Activated T-cell treated with anti-CD3 and anti-CD28 coated beads, Interleukin-2, amount 50 U/mL, for 72 hours (primary cell): ENCODE measurements at regions not wholly inside any gene's neighbourhood (a gene's known extent, or its start where the extent isn't known, plus 50 kb on each side); places are given as distances from the start of the nearest gene placed in this dataset.
A peak's percentile ranks its signal among the peaks of the same experiment; 100 is the strongest.
"Not testable (repeated sequence)": the region's sequence is repeated elsewhere in the genome, so short reads cannot be mapped to it uniquely, and the experiment has no call there.

Experiments used
- ATAC-seq, 2 donors: fragments of 150-1000 bp; cut with Tn5 transposase; replicated peaks in 1 of 2; 2 replicates each; pipeline ENCODE4 v1.10.0; 2021; ENCODE audit warnings: moderate library complexity in 2 of 2, mild to moderate bottlenecking in 1 of 2
- DNase-seq, 2 donors: peaks; one replicate each; pipeline ENCODE4 v3.0.0; 2021 to 2022; ENCODE audit warnings: mixed read lengths in 1 of 2
- H3K27ac Mint-ChIP-seq: one replicate; pipeline ENCODE4 v1.8.0; 2022; ENCODE audit warnings: mild to moderate bottlenecking, moderate library complexity, mixed read lengths
- H3K27me3 Mint-ChIP-seq: one replicate; pipeline ENCODE4 v1.8.0; 2022; ENCODE audit warnings: low read depth, mixed read lengths
- H3K36me3 Mint-ChIP-seq, 2 donors: one replicate each; pipeline ENCODE4 v1.8.0; 2022; ENCODE audit warnings: mixed read lengths in 2 of 2, mild to moderate bottlenecking in 1 of 2; ENCODE audit not compliant: insufficient read depth in 2 of 2
- H3K4me1 Mint-ChIP-seq: one replicate; pipeline ENCODE4 v1.8.0; 2022; ENCODE audit warnings: low read depth, mixed read lengths
- H3K4me3 Mint-ChIP-seq, 2 donors: one replicate each; pipeline ENCODE4 v1.8.0; 2022; ENCODE audit warnings: mild to moderate bottlenecking in 2 of 2, mixed read lengths in 2 of 2, moderate library complexity in 2 of 2
- H3K9me3 Mint-ChIP-seq, 2 donors: one replicate each; pipeline ENCODE4 v1.8.0; 2022; ENCODE audit warnings: mixed read lengths in 2 of 2

DNA sequence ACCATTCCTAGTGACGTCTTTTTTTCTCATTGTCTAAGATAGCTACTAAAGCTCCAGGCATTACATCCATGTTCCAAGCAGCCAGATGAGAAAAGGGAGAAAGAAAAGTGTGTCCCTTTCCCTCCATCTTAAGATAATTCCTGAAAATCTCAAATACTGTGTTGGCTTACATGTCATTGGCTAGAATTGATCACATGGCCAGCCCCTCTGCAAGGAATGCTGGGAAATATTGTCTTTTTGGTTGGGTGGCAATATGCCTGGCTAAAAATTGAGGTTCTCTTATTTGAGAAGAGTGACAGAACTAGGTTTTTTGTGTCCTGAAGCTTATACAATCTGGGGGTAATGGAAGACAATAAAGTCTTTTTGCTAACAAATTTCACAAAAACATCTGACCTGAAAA lies 264.3 kb downstream of the RPAP3 start:
- H3K4me1 Mint-ChIP-seq: no peaks in the 10 kb centered on the region
- no peaks in the 10 kb centered on the region for H3K27me3 Mint-ChIP-seq
- DNase-seq: no peak
- H3K36me3 Mint-ChIP-seq: peaks cover 13 to 14% of the 10 kb centered on the region in 2 donors
- H3K9me3 Mint-ChIP-seq: peaks cover 19 to 25% of the 10 kb centered on the region in 2 donors
- H3K4me3 Mint-ChIP-seq: no peak overlapping the region
- H3K27ac Mint-ChIP-seq: no peak overlapping the region
- ATAC-seq: no peak

DNA sequence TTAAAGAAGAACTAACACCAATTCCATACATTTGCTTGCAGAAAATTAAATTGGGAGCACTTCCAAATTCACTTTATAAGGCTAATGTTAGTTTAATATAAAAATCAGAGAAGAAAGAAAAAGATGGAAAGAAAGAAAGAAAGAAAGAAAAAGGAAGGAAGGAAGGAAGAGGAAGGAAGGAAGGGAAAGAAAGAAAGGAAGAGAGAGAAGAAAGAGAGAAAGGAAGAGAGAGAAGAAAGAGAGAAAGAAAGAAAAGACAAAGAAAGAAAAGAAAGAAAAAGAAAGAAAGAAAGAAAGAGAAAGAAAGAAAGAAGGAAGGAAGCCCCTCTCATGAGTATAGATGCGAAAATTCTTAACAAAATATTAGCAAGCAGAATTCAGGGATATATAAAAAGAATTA lies 267.7 kb downstream of the RPAP3 start:
- Mint-ChIP-seq H3K9me3 (peaks cover 18 to 19% of the 10 kb centered on the region in 2 donors), H3K27me3 (no peaks in the 10 kb centered on the region), H3K36me3 (peaks cover 10 to 18% of the 10 kb centered on the region in 2 donors), H3K4me1 (peaks cover 11% of the 10 kb centered on the region), H3K4me3 (no peak overlapping the region), H3K27ac (no peak overlapping the region)
- no peak for DNase-seq
- ATAC-seq: no peak

DNA sequence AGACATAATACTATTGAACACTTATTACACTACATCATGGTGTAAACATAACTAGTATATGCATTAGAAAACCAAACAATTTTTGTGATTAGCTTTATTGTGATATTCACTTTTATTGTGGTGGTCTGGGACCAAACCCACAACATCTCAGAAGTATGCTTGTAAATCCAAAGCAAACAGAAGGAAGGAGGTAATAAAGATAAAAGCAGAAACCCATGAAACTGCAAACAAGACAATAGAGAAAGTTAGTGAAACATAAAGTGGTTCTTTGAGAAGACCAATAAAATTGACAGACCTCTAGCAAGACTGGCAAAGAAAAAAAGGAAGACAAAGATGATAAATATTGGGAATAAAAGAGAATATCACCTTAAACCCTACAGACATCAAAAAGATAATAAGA lies 268.3 kb downstream of the RPAP3 start:
- Mint-ChIP-seq H3K36me3 (peaks cover 4 to 12% of the 10 kb centered on the region in 2 donors), H3K4me1 (peaks cover 11% of the 10 kb centered on the region)

DNA sequence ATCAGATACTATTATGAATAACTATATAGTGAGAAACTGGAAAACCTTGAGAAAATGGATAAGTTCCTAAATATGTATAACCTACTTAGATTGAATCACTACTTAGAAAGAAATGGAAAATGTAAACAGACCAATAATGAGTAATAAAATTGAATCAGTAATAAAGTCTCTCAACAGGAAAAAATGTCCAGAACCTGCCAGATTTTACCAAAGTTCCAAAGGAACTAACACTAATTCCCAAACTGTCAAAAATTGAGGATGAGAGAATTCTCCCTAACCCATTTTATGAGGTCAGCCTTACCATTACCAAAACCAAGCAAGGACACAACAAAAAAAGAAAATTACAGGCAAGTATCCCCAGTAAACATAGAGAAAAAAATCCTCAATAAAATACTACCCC lies 272.0 kb downstream of the RPAP3 start:
- H3K9me3 Mint-ChIP-seq: peaks cover 10 to 12% of the 10 kb centered on the region in 2 donors
- peaks cover 11% of the 10 kb centered on the region for H3K4me1 Mint-ChIP-seq
- DNase-seq (no peak), ATAC-seq (no peak)
- H3K27ac Mint-ChIP-seq: no peak overlapping the region
- no peaks in the 10 kb centered on the region for H3K27me3 Mint-ChIP-seq
- H3K36me3 Mint-ChIP-seq: peaks cover 7 to 15% of the 10 kb centered on the region in 2 donors
- H3K4me3 Mint-ChIP-seq: no peak overlapping the region

More for the DNA sequence above, 268.3 kb downstream of the RPAP3 start:
- ATAC-seq (no peak), DNase-seq (no peak)
- Mint-ChIP-seq H3K27me3 (no peaks in the 10 kb centered on the region), H3K9me3 (peaks cover 12 to 13% of the 10 kb centered on the region in 2 donors), H3K27ac (no peak overlapping the region), H3K4me3 (no peak overlapping the region)

DNA sequence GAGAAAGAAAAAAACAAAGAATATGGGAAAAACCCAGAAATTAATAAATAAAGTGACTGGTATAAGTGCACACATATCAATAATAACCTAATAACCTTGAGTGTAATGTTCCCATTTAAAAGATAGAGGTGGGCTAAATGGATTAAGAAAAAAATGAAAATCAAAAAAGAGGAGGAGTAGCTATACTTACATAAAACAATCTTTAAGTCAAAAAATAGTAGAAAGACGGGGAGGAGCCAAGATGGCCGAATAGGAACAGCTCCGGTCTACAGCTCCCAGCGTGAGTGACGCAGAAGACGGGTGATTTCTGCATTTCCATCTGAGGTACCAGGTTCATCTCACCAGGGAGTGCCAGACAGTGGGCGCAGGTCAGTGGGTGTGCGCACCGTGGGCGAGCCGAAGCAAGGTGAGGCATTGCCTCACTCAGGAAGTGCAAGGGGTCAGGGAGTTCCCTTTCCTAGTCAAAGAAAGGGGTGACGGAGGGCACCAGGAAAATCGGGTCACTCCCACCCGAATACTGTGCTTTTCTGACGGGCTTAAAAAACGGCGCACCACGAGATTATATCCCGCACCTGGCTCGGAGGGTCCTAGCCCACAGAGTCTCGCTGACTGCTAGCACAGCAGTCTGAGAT lies 279.0 kb downstream of the RPAP3 start:
- peak in 1 of 2 donors; percentile 26 for DNase-seq
- Mint-ChIP-seq H3K36me3 (peaks cover 3 to 10% of the 10 kb centered on the region in 2 donors), H3K9me3 (peaks cover 2 to 15% of the 10 kb centered on the region in 2 donors), H3K4me1 (peaks cover 17% of the 10 kb centered on the region), H3K4me3 (peak overlapping the region; percentile 71 to 85), H3K27ac (peak overlapping the region; percentile 85)
- ATAC-seq, H3K27me3 Mint-ChIP-seq: not testable (repeated sequence)

DNA sequence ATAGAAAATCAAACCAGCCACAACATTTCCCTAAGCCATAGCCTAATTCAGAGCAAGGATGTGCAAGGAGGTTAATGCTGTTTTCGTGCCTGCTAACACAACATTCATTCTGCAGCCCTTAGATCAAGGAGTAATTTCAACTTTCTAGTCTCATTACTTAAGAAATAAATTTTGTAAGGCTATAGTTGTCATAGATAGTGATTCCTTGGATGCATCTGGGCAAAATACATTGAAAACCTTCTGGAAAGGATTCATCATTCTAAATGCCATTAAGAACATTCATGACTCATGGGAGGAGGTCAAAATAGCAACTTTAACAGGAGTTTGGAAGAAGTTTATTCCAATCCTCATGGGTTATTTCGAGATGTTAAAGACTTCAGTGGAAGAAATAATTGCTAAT lies 283.2 kb downstream of the RPAP3 start:
- H3K27ac Mint-ChIP-seq: no peak overlapping the region
- peak overlapping the region in 1 of 2 donors; percentile 6 for H3K4me3 Mint-ChIP-seq
- H3K27me3 Mint-ChIP-seq: no peaks in the 10 kb centered on the region
- DNase-seq (no peak), ATAC-seq (no peak)
- H3K36me3 Mint-ChIP-seq: peaks cover 2 to 11% of the 10 kb centered on the region in 2 donors
- H3K4me1 Mint-ChIP-seq: peaks cover 36% of the 10 kb centered on the region
- H3K9me3 Mint-ChIP-seq: peaks cover 0 to 15% of the 10 kb centered on the region in 2 donors

DNA sequence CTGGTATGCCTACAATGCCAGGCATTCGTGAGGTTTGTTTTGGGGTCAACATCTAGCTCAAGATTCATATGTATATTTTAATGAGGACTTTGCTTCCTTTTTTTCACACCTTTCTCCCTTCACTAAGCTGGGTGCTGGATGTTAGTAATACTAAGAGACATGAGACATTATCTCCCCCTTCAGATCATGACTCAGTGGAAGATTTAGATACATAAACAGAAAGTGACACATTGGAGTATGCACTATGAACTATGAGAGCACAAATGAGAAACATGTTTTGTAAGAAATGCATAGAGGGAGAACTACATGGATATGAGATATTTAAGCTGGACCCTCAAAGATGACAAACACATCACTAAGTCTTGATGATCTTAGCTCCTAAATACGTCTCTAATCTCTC lies 286.3 kb downstream of the RPAP3 start:
- Mint-ChIP-seq H3K27ac (peak overlapping the region; percentile 40), H3K4me1 (peaks cover 49% of the 10 kb centered on the region), H3K4me3 (peak overlapping the region in 1 of 2 donors; percentile 10), H3K9me3 (peaks cover 0 to 3% of the 10 kb centered on the region in 2 donors), H3K27me3 (no peaks in the 10 kb centered on the region), H3K36me3 (peaks cover 5 to 8% of the 10 kb centered on the region in 2 donors)
- ATAC-seq (peak; percentile 98), DNase-seq (no peak)

DNA sequence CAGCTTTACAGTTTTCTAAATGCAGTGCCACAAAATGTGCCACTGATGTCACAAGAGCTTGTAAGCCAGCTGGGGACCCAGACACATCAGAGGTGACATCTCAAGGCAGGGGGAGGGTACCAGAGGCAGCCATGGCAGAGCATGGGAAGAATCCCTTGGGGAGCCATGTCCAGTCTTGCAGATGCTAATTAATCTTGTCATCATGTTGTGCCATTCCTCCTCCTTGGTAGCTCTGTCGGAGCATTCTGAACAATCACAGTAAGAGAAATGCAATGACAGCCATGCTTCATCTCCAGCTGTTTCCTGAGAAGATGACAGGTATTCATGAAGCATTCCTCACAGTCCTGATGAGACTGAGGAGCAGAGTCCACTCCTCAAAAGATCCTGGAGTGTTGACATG lies 287.9 kb downstream of the RPAP3 start:
- Mint-ChIP-seq H3K27me3 (no peaks in the 10 kb centered on the region), H3K4me3 (no peak overlapping the region), H3K9me3 (peaks cover 0 to 3% of the 10 kb centered on the region in 2 donors), H3K36me3 (peaks cover 5 to 8% of the 10 kb centered on the region in 2 donors), H3K4me1 (peaks cover 63% of the 10 kb centered on the region), H3K27ac (no peak overlapping the region)
- DNase-seq: no peak
- ATAC-seq: no peak

DNA sequence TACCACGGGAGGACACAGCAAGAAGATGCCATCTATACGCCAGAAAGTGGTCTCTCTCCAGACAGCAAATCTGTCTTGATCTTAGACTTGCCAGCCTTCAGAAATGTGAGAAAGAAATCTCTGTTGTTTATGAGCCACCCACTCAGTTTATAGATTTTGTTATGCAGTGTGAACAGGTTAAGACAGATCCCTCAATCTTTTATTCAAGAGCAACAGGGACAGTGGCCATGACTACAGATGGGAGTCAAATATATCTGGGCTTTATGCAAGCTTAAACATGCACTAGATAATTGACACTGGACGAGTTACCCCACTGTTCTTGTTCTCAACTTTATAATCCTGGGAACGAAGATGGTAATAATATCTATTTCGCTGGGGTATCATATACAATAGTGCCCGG lies 288.7 kb downstream of the RPAP3 start:
- H3K27me3 Mint-ChIP-seq: no peaks in the 10 kb centered on the region
- H3K4me1 Mint-ChIP-seq: peaks cover 63% of the 10 kb centered on the region
- H3K36me3 Mint-ChIP-seq: peaks cover 5 to 8% of the 10 kb centered on the region in 2 donors
- H3K4me3 Mint-ChIP-seq: no peak overlapping the region
- ATAC-seq (no peak), DNase-seq (no peak)
- no peak overlapping the region for H3K27ac Mint-ChIP-seq
- H3K9me3 Mint-ChIP-seq: peaks cover 0 to 3% of the 10 kb centered on the region in 2 donors

DNA sequence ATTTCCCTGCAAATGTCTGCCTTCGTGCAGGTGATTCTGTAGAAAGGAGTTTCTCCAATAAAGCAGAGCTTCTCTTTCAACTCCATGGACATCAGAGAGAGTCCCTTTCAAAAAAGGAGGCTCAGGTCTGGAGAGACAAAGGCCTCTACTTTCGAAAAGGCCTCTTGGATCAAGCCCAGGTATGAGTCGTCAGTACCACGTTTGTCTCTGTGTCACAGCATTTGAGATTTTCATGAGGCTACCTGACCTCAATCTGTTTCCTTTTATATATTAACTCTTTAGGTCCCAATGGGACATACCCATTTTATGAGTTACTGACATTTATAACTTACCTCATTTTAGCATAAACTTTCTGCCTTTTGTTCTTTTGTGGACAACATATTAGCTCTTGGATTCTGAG lies 290.8 kb downstream of the RPAP3 start:
- Mint-ChIP-seq H3K27me3 (no peaks in the 10 kb centered on the region), H3K4me1 (peaks cover 79% of the 10 kb centered on the region), H3K4me3 (peak overlapping the region in 1 of 2 donors; percentile 20), H3K36me3 (peaks cover 3 to 7% of the 10 kb centered on the region in 2 donors), H3K9me3 (peaks cover 0 to 2% of the 10 kb centered on the region in 2 donors), H3K27ac (peak overlapping the region; percentile 34)
- DNase-seq (no peak), ATAC-seq (no peak)

DNA sequence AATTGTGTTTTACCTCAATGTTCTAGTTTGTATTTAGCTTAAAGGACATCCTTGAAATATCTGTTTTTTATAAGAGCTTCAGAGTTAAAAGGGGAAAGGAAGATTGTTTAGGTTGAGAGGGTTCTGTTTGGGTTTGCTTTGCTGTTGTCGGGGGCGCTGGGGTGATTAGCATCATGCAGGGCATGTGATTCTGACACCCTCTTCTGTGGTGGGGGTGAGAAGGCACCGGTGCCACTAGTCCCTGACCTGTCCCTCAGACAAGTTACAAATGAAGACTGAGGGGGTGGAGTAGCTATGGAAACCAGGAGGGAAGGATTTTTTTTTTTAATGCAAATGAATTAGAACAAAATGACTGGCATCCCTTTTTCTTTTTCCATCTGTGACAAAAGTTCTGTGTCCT lies 291.3 kb downstream of the RPAP3 start:
- H3K4me3 Mint-ChIP-seq: peak overlapping the region in 1 of 2 donors; percentile 19
- H3K9me3 Mint-ChIP-seq: no peaks in the 10 kb centered on the region
- no peak overlapping the region for H3K27ac Mint-ChIP-seq
- H3K36me3 Mint-ChIP-seq: peaks cover 3 to 5% of the 10 kb centered on the region in 2 donors
- H3K4me1 Mint-ChIP-seq: peaks cover 79% of the 10 kb centered on the region
- DNase-seq: peak in 1 of 2 donors; percentile 55
- peak; percentile 28 to 53 for ATAC-seq
- H3K27me3 Mint-ChIP-seq: no peaks in the 10 kb centered on the region

DNA sequence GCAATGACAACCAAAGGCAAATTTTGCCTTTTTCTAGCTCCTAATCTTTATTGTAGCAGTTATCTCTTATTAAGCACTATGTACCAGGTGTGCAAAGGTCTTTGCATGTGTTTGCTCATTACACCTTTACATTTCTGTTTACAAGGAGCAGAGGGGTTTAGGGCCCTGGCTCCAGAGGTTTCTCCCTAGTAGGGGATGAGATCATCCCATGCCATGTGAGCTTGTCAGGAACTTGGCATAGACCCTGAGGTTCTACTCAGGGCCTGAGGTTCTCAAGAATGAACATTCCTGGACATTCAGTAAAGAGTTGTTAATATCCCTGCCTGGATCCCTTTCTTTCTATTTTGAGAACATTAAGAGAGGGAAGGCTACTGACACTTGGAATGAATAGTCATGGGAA lies 292.0 kb downstream of the RPAP3 start:
- Mint-ChIP-seq H3K9me3 (no peaks in the 10 kb centered on the region), H3K4me3 (no peak overlapping the region), H3K27me3 (no peaks in the 10 kb centered on the region), H3K27ac (no peak overlapping the region), H3K36me3 (peaks cover 3 to 5% of the 10 kb centered on the region in 2 donors), H3K4me1 (peaks cover 79% of the 10 kb centered on the region)
- no peak for ATAC-seq
- DNase-seq: no peak

DNA sequence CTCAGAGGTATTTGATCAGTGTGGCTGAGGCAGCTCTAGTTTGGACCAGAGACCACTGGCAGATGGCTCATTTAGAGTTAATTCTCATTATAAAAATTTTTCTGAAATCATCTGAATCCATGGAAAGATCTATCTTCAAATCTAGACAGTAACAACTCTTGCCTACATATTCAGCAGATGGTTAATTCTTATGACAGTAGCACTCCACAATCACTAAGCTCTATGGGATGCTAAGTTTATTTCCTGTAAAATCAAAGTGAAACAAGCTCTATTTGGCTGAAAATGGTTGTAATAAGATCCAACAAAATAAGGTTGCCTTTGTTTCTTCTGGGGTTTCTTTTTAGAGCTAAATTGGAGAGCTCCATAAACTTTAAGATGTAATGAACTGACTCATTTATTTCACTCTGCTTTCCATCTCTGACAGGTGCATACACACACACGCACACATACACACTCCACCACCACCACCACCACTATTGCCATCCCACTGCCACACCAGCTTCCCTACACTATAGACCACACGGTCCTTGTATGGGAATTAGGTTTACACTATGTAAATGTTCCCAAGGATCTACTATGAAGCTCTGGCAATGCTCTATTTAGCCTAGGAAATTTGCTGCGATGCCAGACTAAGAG lies 293.1 kb downstream of the RPAP3 start:
- Mint-ChIP-seq H3K36me3 (peaks cover 3 to 5% of the 10 kb centered on the region in 2 donors), H3K4me1 (peaks cover 86% of the 10 kb centered on the region), H3K4me3 (peak overlapping the region in 1 of 2 donors; percentile 59), H3K27me3 (no peaks in the 10 kb centered on the region), H3K27ac (peak overlapping the region; percentile 1), H3K9me3 (no peaks in the 10 kb centered on the region)
- DNase-seq (peak in 1 of 2 donors; percentile 24), ATAC-seq (peak; percentile 44 to 67)
